ENCODE measurements at regions not wholly inside any gene's neighbourhood (a gene's known extent, or its start where the extent isn't known, plus 50 kb on each side); places are given as distances from the start of the nearest gene placed in this dataset.

GRCh38 chr2:77862120-77862519 is 339.9 kb upstream of the LRRTM4 start:
- no peak overlapping the region for H4K91ac ChIP-seq (ENCODE audit: insufficient read length, low read depth, low read length)
- H3K4me2 ChIP-seq (ENCODE audit: insufficient read depth, insufficient read length, low read length), result no peak overlapping the region
- H4K20me1 ChIP-seq (ENCODE audit: control insufficient read depth, insufficient read depth, insufficient read length), result no peaks in the 10 kb centered on the region
- H3K4ac ChIP-seq (ENCODE audit: low read depth, low read length), result no peak overlapping the region
- no peak overlapping the region for H3T11ph ChIP-seq (ENCODE audit: low read length)
- no peak overlapping the region for H3K56ac ChIP-seq (ENCODE audit: insufficient read length, low read depth, low read length)
- H3K27me3 ChIP-seq (ENCODE audit: insufficient read depth, low read length), result no peaks in the 10 kb centered on the region
- Mint-ChIP-seq H3K27me3 (ENCODE audit: low read depth) (no peaks in the 10 kb centered on the region), H3K36me3 (ENCODE audit: insufficient read depth in 1 of 3, low read depth in 3 of 3) (peaks cover 5 to 27% (median 12%) of the 10 kb centered on the region in 3 experiments), H3K27ac (no peak overlapping the region), H3K4me1 (peaks cover 20 to 26% of the 10 kb centered on the region in 2 experiments), H3K4me3 (no peak overlapping the region), H3K9me3 (peaks cover 10 to 16% of the 10 kb centered on the region in 2 experiments)
- no peak overlapping the region for H2BK12ac ChIP-seq (ENCODE audit: insufficient read length, low read depth, low read length)
- H2AK5ac ChIP-seq (ENCODE audit: insufficient read length, low read length), result no peak overlapping the region
- no peak overlapping the region for H2BK20ac ChIP-seq (ENCODE audit: low read depth, low read length, poor library complexity, severe bottlenecking)
- no peak for DNase-seq
- no peak overlapping the region for H2AFZ ChIP-seq (ENCODE audit: low read length)
- no peak overlapping the region for H4K8ac ChIP-seq (replicated peaks; ENCODE audit: insufficient read length, low read depth, low read length)
- no peak for TF ChIP-seq CTCF (conservative IDR thresholded peaks at IDR 0.05)
- no peak overlapping the region for H3K23ac ChIP-seq (ENCODE audit: insufficient read length, low read depth, low read length)
- no peak overlapping the region for H2BK120ac ChIP-seq (ENCODE audit: low read depth, low read length, poor library complexity, severe bottlenecking)
- H3K4me1 ChIP-seq (ENCODE audit: insufficient read depth, low read length), result 0 out of 2 replicates have a peak, but pooled peaks cover 2% of the 10 kb centered on the region
- no peaks in the 10 kb centered on the region for H3K23me2 ChIP-seq (ENCODE audit: insufficient read length, low read depth, low read length, poor library complexity, severe bottlenecking)
- no peak overlapping the region for H2BK15ac ChIP-seq (ENCODE audit: low read depth, low read length)
- H4K5ac ChIP-seq (ENCODE audit: insufficient read length, low read depth, low read length), result no peak overlapping the region
- no peaks in the 10 kb centered on the region for H3K79me1 ChIP-seq (ENCODE audit: insufficient read depth, low read depth, low read length, poor library complexity, severe bottlenecking)
- no peak overlapping the region for H3K14ac ChIP-seq (ENCODE audit: insufficient read depth, low read length)
- H2BK5ac ChIP-seq (ENCODE audit: insufficient read length, low read length), result no peak overlapping the region
- H3K9me3 ChIP-seq (ENCODE audit: control insufficient read depth, low read depth, low read length), result no peaks in the 10 kb centered on the region
- H3K79me2 ChIP-seq (ENCODE audit: insufficient read depth, low read length), result no peaks in the 10 kb centered on the region
- no peak overlapping the region for H3K27ac ChIP-seq (ENCODE audit: insufficient read length, low read depth, low read length)
- no peak overlapping the region for H3K9ac ChIP-seq (ENCODE audit: extremely low read depth, insufficient read length, low read length)
- no peak overlapping the region for H3K18ac ChIP-seq (ENCODE audit: insufficient read length, low read depth, low read length)

Measured in H9 (cell line).